AG20443 (cell line): ENCODE measurements at regions not wholly inside any gene's neighbourhood (a gene's known extent, or its start where the extent isn't known, plus 50 kb on each side); places are given as distances from the start of the nearest gene placed in this dataset.
"Not testable (repeated sequence)": the region's sequence is repeated elsewhere in the genome, so short reads cannot be mapped to it uniquely, and the experiment has no call there.

Experiments used
- DNase-seq: peaks from one replicate; pipeline ENCODE4 v3.0.0; 2012; ENCODE audit warnings: low spot score, mixed read lengths

- DNase-seq = no peak
Measured at GRCh38 chr1:198934426-198934825, 295.6 kb downstream of the PTPRC start.

DNA sequence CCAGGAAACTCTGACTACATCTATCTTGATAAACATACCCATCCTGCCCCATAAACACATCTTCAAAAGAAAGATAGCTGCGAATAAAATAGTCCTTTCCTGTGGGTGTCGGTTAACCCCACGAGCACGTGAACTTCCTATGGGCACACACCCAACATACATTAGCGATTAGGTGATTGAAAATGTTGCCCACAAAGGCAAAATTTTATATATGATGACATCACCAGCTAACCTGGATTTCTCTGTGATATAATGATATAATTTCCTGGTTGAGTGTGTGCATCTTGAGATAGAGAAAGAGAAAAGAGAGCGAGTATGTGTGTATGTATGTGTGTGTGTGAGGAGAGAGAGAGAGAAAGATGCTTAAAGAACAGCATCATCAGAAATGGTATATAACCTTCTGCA lies 296.1 kb downstream of the PTPRC start:
- no peak for DNase-seq

GRCh38 chr1:198935306-198935921 lies 296.6 kb downstream of the PTPRC start:
- peak; percentile 67 for DNase-seq

- peak; percentile 23 for DNase-seq
Measured at GRCh38 chr1:198936371-198937083, 297.7 kb downstream of the PTPRC start.

- peak; percentile 87 for DNase-seq
Measured at GRCh38 chr1:198937231-198938031, 298.6 kb downstream of the PTPRC start.

- no peak for DNase-seq
Measured at GRCh38 chr1:198939286-198939685, 300.4 kb downstream of the PTPRC start.

DNA sequence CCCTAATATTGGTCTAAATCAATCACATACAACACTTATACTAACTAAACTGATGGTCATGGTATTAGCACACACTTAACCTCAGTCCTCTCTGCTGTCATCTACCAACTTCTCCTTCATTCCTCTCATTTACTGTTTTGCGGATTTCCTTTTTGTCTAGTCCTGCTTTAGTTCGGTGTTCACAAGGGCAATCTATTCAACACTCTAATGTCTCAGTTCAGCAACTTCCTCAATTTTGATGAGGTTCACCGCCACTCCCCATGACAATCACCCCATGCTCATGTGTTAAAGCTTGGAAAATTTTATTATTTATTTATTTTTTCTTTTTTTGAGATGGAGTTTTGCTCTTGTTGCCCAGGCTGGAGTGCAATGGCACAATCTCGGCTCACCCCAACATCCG lies 301.1 kb downstream of the PTPRC start:
- DNase-seq = no peak

GRCh38 chr1:198942466-198942865 lies 303.6 kb downstream of the PTPRC start:
- DNase-seq = no peak

GRCh38 chr1:198943484-198944187 lies 304.8 kb downstream of the PTPRC start:
- no peak for DNase-seq

GRCh38 chr1:198947456-198947855 lies 308.6 kb downstream of the PTPRC start:
- no peak for DNase-seq

GRCh38 chr1:198948895-198949659 lies 310.2 kb downstream of the PTPRC start:
- DNase-seq = no peak

- no peak for DNase-seq
Measured at GRCh38 chr1:198950036-198950435, 311.2 kb downstream of the PTPRC start.

DNA sequence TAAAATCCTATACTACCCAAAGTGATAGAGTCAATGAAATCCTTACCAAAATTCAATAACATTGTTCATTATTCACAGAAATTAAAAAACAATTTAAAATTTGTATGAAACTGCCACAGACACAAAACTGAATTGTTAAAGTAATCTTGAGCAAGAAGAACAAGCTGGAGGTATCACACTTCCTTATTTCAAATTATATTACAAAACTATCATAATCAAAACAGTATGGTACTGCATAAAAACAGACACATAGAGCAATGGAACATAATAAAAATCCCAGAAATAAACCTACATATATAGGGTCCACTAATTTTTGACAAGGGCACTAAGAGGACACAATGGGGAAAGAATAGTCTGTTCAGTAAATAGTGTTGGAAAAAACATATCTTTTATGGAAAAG lies 316.2 kb downstream of the PTPRC start:
- no peak for DNase-seq

DNA sequence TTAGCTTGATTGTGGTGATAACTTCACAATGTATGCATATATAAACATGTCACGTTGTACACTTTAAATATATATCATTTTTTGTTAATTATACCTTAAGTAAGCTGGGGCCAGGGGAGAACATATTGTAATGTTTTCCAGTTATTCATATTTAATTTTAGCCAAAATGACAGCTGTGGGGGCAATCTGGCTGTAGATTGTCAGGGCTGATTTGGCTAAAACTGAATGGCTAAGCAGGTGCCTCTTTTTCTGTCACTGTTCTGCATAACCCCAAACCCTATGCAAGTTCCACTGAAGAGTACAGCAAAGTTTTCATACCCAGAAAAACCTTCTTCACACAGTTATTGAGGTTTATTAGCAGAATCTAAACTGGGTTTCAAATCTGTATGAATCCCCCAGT lies 318.2 kb downstream of the PTPRC start:
- DNase-seq = no peak

DNA sequence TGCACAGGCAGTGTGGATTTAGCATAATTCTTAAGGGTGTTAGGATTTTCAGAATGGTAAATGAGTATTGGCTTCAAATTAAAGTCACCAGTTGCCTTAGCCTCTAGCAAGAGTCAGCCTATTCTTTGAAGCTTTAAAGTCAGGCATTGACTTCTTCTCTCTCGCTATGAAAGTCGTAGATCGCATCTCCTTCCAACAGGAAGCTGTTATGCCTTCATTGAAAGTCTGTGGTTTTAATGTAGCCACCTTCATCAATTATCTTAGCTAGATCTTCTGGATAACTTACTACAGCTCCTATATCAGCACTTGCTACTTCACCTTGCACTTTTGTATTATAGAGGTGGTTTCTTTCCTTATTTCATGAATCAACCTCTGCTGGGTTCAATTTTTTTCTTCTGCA lies 320.2 kb downstream of the PTPRC start:
- DNase-seq = no peak

DNA sequence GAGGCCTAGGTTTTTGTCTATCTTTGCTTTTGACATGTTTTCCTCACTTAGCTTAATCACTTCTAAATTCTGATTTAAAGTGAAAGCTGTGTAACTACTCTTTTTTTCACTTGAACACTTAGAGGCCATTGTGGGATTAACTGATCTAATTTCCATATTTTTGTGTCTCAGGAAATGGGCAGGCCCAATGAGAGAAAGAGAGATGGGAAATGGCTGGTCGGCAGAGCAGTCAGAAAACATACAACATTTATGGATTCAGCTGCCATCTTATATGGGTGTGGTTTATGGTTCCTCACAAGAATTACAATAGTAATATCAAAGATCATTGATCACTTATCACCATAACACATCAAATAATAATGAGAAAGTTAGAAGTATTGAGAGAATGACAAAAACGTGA lies 320.8 kb downstream of the PTPRC start:
- no peak for DNase-seq

- not testable (repeated sequence) for DNase-seq
Measured at GRCh38 chr1:198963796-198964195, 325.0 kb downstream of the PTPRC start.

DNA sequence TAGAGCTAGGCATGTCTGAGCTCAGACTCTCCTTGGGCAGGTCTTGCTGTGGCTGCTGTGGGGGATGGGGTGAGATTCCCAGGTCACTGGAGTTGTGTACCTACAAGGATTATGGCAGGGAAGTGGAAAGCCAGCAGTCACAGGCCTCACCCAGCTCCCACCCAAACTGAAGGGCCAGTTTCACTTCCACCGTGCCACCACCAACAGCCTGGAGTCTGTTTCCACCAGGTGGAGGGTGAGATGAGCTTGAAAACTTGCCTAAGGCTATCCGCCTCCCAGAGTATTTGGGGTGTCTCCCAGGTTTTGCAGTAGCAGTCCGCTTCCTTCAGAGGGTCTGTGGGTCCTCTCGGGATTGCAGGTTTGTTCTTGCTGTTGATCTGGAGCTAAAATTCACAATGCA lies 327.7 kb downstream of the PTPRC start:
- no peak for DNase-seq

GRCh38 chr1:198967566-198967965 lies 328.7 kb downstream of the PTPRC start:
- DNase-seq = no peak

DNA sequence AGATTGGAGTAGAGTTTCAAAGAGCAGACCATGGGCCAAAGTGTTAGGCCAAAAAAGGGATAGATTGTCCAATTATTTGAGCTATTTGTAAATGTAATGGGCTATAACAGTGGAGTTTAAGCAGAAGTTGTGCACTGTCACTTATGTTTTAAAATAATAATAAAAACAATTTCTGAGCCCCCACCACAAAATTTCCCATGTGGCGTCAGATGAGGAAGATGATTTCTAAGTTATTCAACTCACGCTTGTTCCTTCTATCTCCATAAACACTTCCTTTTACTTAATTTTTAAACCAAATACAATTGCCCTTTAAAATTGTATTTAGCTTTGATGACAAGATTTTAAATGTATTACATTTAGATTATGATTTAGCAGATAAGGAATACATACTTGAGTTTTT lies 330.0 kb downstream of the PTPRC start:
- no peak for DNase-seq

GRCh38 chr1:198969981-198970380 lies 331.1 kb downstream of the PTPRC start:
- no peak for DNase-seq

GRCh38 chr1:198970916-198971315 lies 332.1 kb downstream of the PTPRC start:
- no peak for DNase-seq
